ENCODE measurements at regions not wholly inside any gene's neighbourhood (a gene's known extent, or its start where the extent isn't known, plus 50 kb on each side); places are given as distances from the start of the nearest gene placed in this dataset.

- no peaks in the 10 kb centered on the region for H3K36me3 ChIP-seq
- H3K9me3 ChIP-seq (replicated peaks) = no peaks in the 10 kb centered on the region
- H3K27ac ChIP-seq (replicated peaks) = peak overlapping the region; percentile 76
- DNase-seq = no peak
- TF ChIP-seq, protein P1, sequence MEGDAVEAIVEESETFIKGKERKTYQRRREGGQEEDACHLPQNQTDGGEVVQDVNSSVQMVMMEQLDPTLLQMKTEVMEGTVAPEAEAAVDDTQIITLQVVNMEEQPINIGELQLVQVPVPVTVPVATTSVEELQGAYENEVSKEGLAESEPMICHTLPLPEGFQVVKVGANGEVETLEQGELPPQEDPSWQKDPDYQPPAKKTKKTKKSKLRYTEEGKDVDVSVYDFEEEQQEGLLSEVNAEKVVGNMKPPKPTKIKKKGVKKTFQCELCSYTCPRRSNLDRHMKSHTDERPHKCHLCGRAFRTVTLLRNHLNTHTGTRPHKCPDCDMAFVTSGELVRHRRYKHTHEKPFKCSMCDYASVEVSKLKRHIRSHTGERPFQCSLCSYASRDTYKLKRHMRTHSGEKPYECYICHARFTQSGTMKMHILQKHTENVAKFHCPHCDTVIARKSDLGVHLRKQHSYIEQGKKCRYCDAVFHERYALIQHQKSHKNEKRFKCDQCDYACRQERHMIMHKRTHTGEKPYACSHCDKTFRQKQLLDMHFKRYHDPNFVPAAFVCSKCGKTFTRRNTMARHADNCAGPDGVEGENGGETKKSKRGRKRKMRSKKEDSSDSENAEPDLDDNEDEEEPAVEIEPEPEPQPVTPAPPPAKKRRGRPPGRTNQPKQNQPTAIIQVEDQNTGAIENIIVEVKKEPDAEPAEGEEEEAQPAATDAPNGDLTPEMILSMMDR (IDR thresholded peaks at IDR 0.05; ENCODE audit: borderline replicate concordance) = no peak
- intact Hi-C loops (cut with micrococcal nuclease) = no loop called here
- H3K27me3 ChIP-seq (ENCODE audit: low read depth) = no peaks in the 10 kb centered on the region
- H3K4me3 ChIP-seq = no peak overlapping the region
- peaks cover 33% of the 10 kb centered on the region for H3K4me1 ChIP-seq
Measured at GRCh38 chr7:54838175-54838910, 79.3 kb upstream of the SEC61G start.

GRCh38 chr7:54839575-54840213 is 80.7 kb upstream of the SEC61G start:
- Histone ChIP-seq H3K27me3 (ENCODE audit: low read depth) (no peaks in the 10 kb centered on the region), H3K4me1 (peaks cover 33% of the 10 kb centered on the region), H3K27ac (replicated peaks) (peak overlapping the region; percentile 36), H3K9me3 (replicated peaks) (no peaks in the 10 kb centered on the region), H3K4me3 (no peak overlapping the region), H3K36me3 (no peaks in the 10 kb centered on the region)
- DNase-seq = peak; percentile 82
- TF ChIP-seq, protein P1 (IDR thresholded peaks at IDR 0.05; ENCODE audit: borderline replicate concordance) = peak; percentile 80
- intact Hi-C loops (cut with micrococcal nuclease) = loop anchor here (10.0 kb wide), 2 partner anchors 175 to 415 kb away; partner anchors contain the start of gene EGFR

DNA sequence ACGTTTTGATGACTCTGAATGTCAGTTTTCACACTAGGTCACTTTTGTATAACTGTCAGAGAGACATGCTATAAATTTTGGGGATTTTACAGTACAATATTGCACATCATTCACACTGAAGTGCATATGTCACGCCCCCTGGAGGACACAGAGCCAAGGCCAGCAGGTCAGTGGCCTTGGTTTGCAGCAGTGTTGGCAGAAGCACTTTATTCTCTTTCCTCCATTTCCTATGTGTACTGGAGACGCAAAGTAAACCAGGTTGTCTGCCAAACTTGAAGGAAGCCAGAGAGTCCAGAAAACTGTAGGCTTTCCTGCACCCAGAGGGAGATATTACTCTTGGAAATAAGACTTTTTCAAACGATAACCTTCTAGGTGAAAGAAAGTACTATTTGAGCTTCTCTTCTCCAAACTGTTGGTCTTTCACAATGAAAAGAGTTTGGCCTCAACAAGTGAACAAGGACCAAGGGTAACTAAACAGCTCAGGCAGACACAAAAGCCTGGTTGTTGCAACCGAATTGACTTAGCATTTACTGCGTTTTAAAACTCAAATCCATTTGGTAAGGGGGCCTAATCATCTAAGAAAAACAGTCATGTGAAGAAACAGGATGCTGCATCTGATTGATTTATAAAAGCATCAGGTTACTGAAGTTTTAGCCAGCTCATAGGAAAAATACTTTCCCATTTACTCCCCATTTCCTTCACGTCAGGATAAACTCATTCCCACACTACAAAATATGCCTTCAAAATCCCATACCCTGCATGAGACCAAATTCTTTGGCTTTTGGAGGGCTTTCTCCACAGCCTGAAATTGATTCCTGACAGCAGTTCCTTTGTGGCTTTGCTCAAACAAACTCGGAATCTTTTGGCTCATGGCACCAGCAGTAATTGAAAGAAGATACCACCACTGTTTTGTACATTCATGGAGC is 83.0 kb upstream of the SEC61G start:
- TF ChIP-seq, protein P1 (IDR thresholded peaks at IDR 0.05; ENCODE audit: borderline replicate concordance) = peak; percentile 61
- Histone ChIP-seq H3K27ac (replicated peaks) (peak overlapping the region; percentile 41), H3K4me3 (no peak overlapping the region), H3K4me1 (peaks cover 33% of the 10 kb centered on the region), H3K9me3 (replicated peaks) (no peaks in the 10 kb centered on the region), H3K36me3 (no peaks in the 10 kb centered on the region), H3K27me3 (ENCODE audit: low read depth) (no peaks in the 10 kb centered on the region)
- peak; percentile 38 for DNase-seq
- intact Hi-C loops (cut with micrococcal nuclease) = loop anchor here (10.0 kb wide), 2 partner anchors 173 to 413 kb away; partner anchors contain the start of gene EGFR

- H3K4me3 ChIP-seq = no peak overlapping the region
- intact Hi-C loops (cut with micrococcal nuclease) = loop anchor here (10.0 kb wide), 2 partner anchors 171 to 411 kb away; partner anchors contain the start of gene EGFR
- TF ChIP-seq, protein P1 (IDR thresholded peaks at IDR 0.05; ENCODE audit: borderline replicate concordance) = no peak
- no peaks in the 10 kb centered on the region for H3K36me3 ChIP-seq
- peaks cover 3% of the 10 kb centered on the region for H3K9me3 ChIP-seq (replicated peaks)
- H3K27me3 ChIP-seq (ENCODE audit: low read depth) = no peaks in the 10 kb centered on the region
- peaks cover 19% of the 10 kb centered on the region for H3K4me1 ChIP-seq
- DNase-seq = no peak
- H3K27ac ChIP-seq (replicated peaks) = no peak overlapping the region
Measured at GRCh38 chr7:54843841-54844355, 84.9 kb upstream of the SEC61G start.

GRCh38 chr7:54846273-54846672 is 87.3 kb upstream of the SEC61G start:
- Histone ChIP-seq H3K36me3 (no peaks in the 10 kb centered on the region), H3K4me1 (peaks cover 12% of the 10 kb centered on the region), H3K9me3 (replicated peaks) (peaks cover 27% of the 10 kb centered on the region), H3K27ac (replicated peaks) (no peak overlapping the region), H3K27me3 (ENCODE audit: low read depth) (no peaks in the 10 kb centered on the region), H3K4me3 (no peak overlapping the region)
- intact Hi-C loops (cut with micrococcal nuclease) = loop anchor here (10.0 kb wide), 2 partner anchors 169 to 409 kb away; partner anchors contain the start of gene EGFR
- TF ChIP-seq, protein P1 (IDR thresholded peaks at IDR 0.05; ENCODE audit: borderline replicate concordance) = no peak
- DNase-seq = no peak
